SK-N-SH treated with all-trans-retinoic acid at 6 μM for 48 hours (cell line): ENCODE measurements at regions not wholly inside any gene's neighbourhood (a gene's known extent, or its start where the extent isn't known, plus 50 kb on each side); places are given as distances from the start of the nearest gene placed in this dataset.
A peak's percentile ranks its signal among the peaks of the same experiment; 100 is the strongest.

ENCODE experiments used
- ATAC-seq: fragments of 200-7000 bp; cut with Tn5 transposase; 3 replicates; pipeline ENCODE4 v1.9.1; 2020; ENCODE audit warnings: mild to moderate bottlenecking, moderate library complexity
- ARNTL ChIP-seq: fragments of 450-650 bp; formaldehyde crosslinking; IDR thresholded peaks from 2 replicates; pipeline ENCODE4 v1.5.0; 2020; ENCODE audit warnings: low read depth, mild to moderate bottlenecking, moderate library complexity, borderline replicate concordance
- BACH2 ChIP-seq: fragments of 250-450 bp; sonication (Bioruptor Pico); IDR thresholded peaks from 2 replicates; pipeline ENCODE4 v1.9.0; 2021; ENCODE audit warnings: mild to moderate bottlenecking, borderline replicate concordance
- CSDC2 ChIP-seq: fragments of 250-450 bp; sonication (Bioruptor Pico); IDR thresholded peaks from 2 replicates; pipeline ENCODE4 v1.5.0; 2020; ENCODE audit warnings: mild to moderate bottlenecking, moderate library complexity
- ESRRG ChIP-seq: fragments of 250-450 bp; sonication (Bioruptor Pico); IDR thresholded peaks from 2 replicates; pipeline ENCODE4 v1.6.1; 2021; ENCODE audit warnings: mild to moderate bottlenecking
- GLIS3 ChIP-seq: fragments of 250-450 bp; sonication (Bioruptor Pico); IDR thresholded peaks from 2 replicates; pipeline ENCODE4 v1.5.0; 2020; ENCODE audit warnings: mild to moderate bottlenecking, moderate library complexity
- ISL1 ChIP-seq: fragments of 250-450 bp; sonication (Bioruptor Pico); IDR thresholded peaks from 2 replicates; pipeline ENCODE4 v2.1.2; 2022; ENCODE audit warnings: mild to moderate bottlenecking, moderate library complexity
- PATZ1 ChIP-seq: fragments of 250-450 bp; sonication (Bioruptor Pico); IDR thresholded peaks from 2 replicates; pipeline ENCODE4 v1.8.0; 2020; ENCODE audit warnings: mild to moderate bottlenecking, moderate library complexity, borderline replicate concordance
- POU6F1 ChIP-seq: fragments of 250-450 bp; sonication (Bioruptor Pico); IDR thresholded peaks from 2 replicates; pipeline ENCODE4 v1.8.0; 2021; ENCODE audit warnings: low read depth, mild to moderate bottlenecking, moderate library complexity, borderline replicate concordance
- PPARA ChIP-seq: fragments of 250-450 bp; sonication (Bioruptor Pico); IDR thresholded peaks from 2 replicates; pipeline ENCODE4 v1.5.0; 2020; ENCODE audit warnings: mild to moderate bottlenecking, borderline replicate concordance
- RARB ChIP-seq: fragments of 250-450 bp; sonication (Bioruptor Pico); IDR thresholded peaks from 2 replicates; pipeline ENCODE4 v1.8.0; 2021; ENCODE audit warnings: mild to moderate bottlenecking, moderate library complexity
- SNAI2 ChIP-seq: fragments of 250-450 bp; sonication (Bioruptor Pico); IDR thresholded peaks from 2 replicates; pipeline ENCODE4 v1.5.0; 2020; ENCODE audit warnings: mild to moderate bottlenecking, moderate library complexity
- TCF4 ChIP-seq: fragments of 250-450 bp; sonication (Bioruptor Pico); IDR thresholded peaks from 2 replicates; pipeline ENCODE4 v1.8.0; 2021; ENCODE audit warnings: mild to moderate bottlenecking, moderate library complexity, borderline replicate concordance
- TOX ChIP-seq: fragments of 250-450 bp; sonication (Bioruptor Pico); IDR thresholded peaks from 2 replicates; pipeline ENCODE4 v1.8.0; 2021; ENCODE audit warnings: mild to moderate bottlenecking, moderate library complexity, borderline replicate concordance
- TSHZ2 ChIP-seq: fragments of 250-450 bp; sonication (Bioruptor Pico); IDR thresholded peaks from 2 replicates; pipeline ENCODE4 v1.5.0; 2020; ENCODE audit warnings: mild to moderate bottlenecking, moderate library complexity
- ZC3H10 ChIP-seq: fragments of 250-450 bp; sonication (Bioruptor Pico); IDR thresholded peaks from 2 replicates; pipeline ENCODE4 v1.5.1; 2021; ENCODE audit warnings: mild to moderate bottlenecking, moderate library complexity
- ZFP3 ChIP-seq: fragments of 250-450 bp; sonication (Bioruptor Pico); IDR thresholded peaks from 2 replicates; pipeline ENCODE4 v1.5.0; 2020; ENCODE audit warnings: mild to moderate bottlenecking, moderate library complexity
- ZFP30 ChIP-seq: fragments of 450-650 bp; formaldehyde crosslinking; IDR thresholded peaks from 2 replicates; pipeline ENCODE4 v1.5.0; 2022; ENCODE audit warnings: mild to moderate bottlenecking, moderate library complexity
- ZNF565 ChIP-seq: fragments of 450-650 bp; formaldehyde crosslinking; conservative IDR thresholded peaks from 2 replicates; pipeline ENCODE4 v1.5.0; 2020; ENCODE audit warnings: low read depth, mild to moderate bottlenecking, moderate library complexity
- ZNF70 ChIP-seq: fragments of 450-650 bp; formaldehyde crosslinking; IDR thresholded peaks from 2 replicates; pipeline ENCODE4 v1.5.0; 2020; ENCODE audit warnings: mild to moderate bottlenecking, moderate library complexity
- ZNF8 ChIP-seq: fragments of 450-650 bp; formaldehyde crosslinking; IDR thresholded peaks from 2 replicates; pipeline ENCODE4 v1.5.0; 2020; ENCODE audit warnings: mild to moderate bottlenecking, moderate library complexity

- no peak for TF ChIP-seq PATZ1 (CRISPR knock-in tag)
- no peak for TF ChIP-seq PPARA
- 0 out of 2 replicates have a peak, but pooled peaks have one; percentile 31 for TF ChIP-seq RARB
- no peak for TF ChIP-seq ZFP30 (CRISPR knock-in tag)
- no peak for TF ChIP-seq TCF4 (CRISPR knock-in tag)
Measured at GRCh38 chr5:57692582-57693487, 210.2 kb upstream of the ACTBL2 start (continued).

GRCh38 chr5:57690724-57691123 is 208.1 kb upstream of the ACTBL2 start:
- TF ChIP-seq ZNF70 (no peak), ZC3H10 (no peak), CSDC2 (CRISPR knock-in tag) (no peak), PPARA (no peak), ZFP3 (CRISPR knock-in tag) (no peak), ISL1 (CRISPR knock-in tag) (no peak), ARNTL (CRISPR knock-in tag) (no peak), ESRRG (CRISPR knock-in tag) (no peak), RARB (no peak), GLIS3 (CRISPR knock-in tag) (no peak), BACH2 (no peak), SNAI2 (CRISPR knock-in tag) (no peak), ZNF8 (no peak), TCF4 (CRISPR knock-in tag) (no peak), ZNF565 (no peak)
- TF ChIP-seq, all 23 proteins: peak for 0
- ATAC-seq, result no peak

GRCh38 chr5:57687596-57687995 is 205.0 kb upstream of the ACTBL2 start:
- peak; percentile 75 for ATAC-seq
- no peak for TF ChIP-seq POU6F1
- no peak for TF ChIP-seq TCF4 (CRISPR knock-in tag)
- TF ChIP-seq TOX, result no peak
- no peak for TF ChIP-seq TSHZ2 (CRISPR knock-in tag)
- no peak for TF ChIP-seq GLIS3 (CRISPR knock-in tag)
- TF ChIP-seq PPARA, result no peak
- TF ChIP-seq ARNTL (CRISPR knock-in tag), result no peak
- no peak for TF ChIP-seq ZFP30 (CRISPR knock-in tag)
- no peak for TF ChIP-seq RARB
- no peak for TF ChIP-seq BACH2
- no peak for TF ChIP-seq ZNF565

GRCh38 chr5:57685516-57686255 is 203.1 kb upstream of the ACTBL2 start:
- no peak for TF ChIP-seq POU6F1
- no peak for TF ChIP-seq GLIS3 (CRISPR knock-in tag)
- no peak for TF ChIP-seq ARNTL (CRISPR knock-in tag)
- ATAC-seq, result no peak
